ENCODE measurements at regions not wholly inside any gene's neighbourhood (a gene's known extent, or its start where the extent isn't known, plus 50 kb on each side); places are given as distances from the start of the nearest gene placed in this dataset.

- Histone ChIP-seq H2BK120ac (ENCODE audit: low read depth, low read length, poor library complexity, severe bottlenecking) (no peak overlapping the region), H3K9me3 (ENCODE audit: control insufficient read depth, low read depth, low read length) (no peaks in the 10 kb centered on the region), H2BK12ac (ENCODE audit: insufficient read length, low read depth, low read length) (no peak overlapping the region), H3K9ac (ENCODE audit: extremely low read depth, insufficient read length, low read length) (no peak overlapping the region), H2BK15ac (ENCODE audit: low read depth, low read length) (no peak overlapping the region), H3K4me1 (ENCODE audit: insufficient read depth, low read length) (peaks cover 9% of the 10 kb centered on the region), H4K91ac (ENCODE audit: insufficient read length, low read depth, low read length) (no peak overlapping the region), H3K27me3 (ENCODE audit: insufficient read depth, low read length) (no peaks in the 10 kb centered on the region), H3K56ac (ENCODE audit: insufficient read length, low read depth, low read length) (no peak overlapping the region), H3K18ac (ENCODE audit: insufficient read length, low read depth, low read length) (no peak overlapping the region), H2BK20ac (ENCODE audit: low read depth, low read length, poor library complexity, severe bottlenecking) (no peak overlapping the region), H3K79me2 (ENCODE audit: insufficient read depth, low read length) (no peaks in the 10 kb centered on the region), H2AFZ (ENCODE audit: low read length) (no peak overlapping the region), H3K4me2 (ENCODE audit: insufficient read depth, insufficient read length, low read length) (no peak overlapping the region), H3K23ac (ENCODE audit: insufficient read length, low read depth, low read length) (no peak overlapping the region), H2BK5ac (ENCODE audit: insufficient read length, low read length) (no peak overlapping the region), H3K79me1 (ENCODE audit: insufficient read depth, low read depth, low read length, poor library complexity, severe bottlenecking) (no peaks in the 10 kb centered on the region), H3K23me2 (ENCODE audit: insufficient read length, low read depth, low read length, poor library complexity, severe bottlenecking) (no peaks in the 10 kb centered on the region), H3K4ac (ENCODE audit: low read depth, low read length) (no peak overlapping the region), H3T11ph (ENCODE audit: low read length) (no peak overlapping the region), H3K14ac (ENCODE audit: insufficient read depth, low read length) (no peak overlapping the region), H4K20me1 (ENCODE audit: control insufficient read depth, insufficient read depth, insufficient read length) (no peaks in the 10 kb centered on the region), H4K8ac (replicated peaks; ENCODE audit: insufficient read length, low read depth, low read length) (no peak overlapping the region), H3K27ac (ENCODE audit: insufficient read length, low read depth, low read length) (no peak overlapping the region), H4K5ac (ENCODE audit: insufficient read length, low read depth, low read length) (no peak overlapping the region), H2AK5ac (ENCODE audit: insufficient read length, low read length) (no peak overlapping the region)
- Mint-ChIP-seq H3K4me3 (no peak overlapping the region), H3K27me3 (ENCODE audit: low read depth) (peaks cover 2% of the 10 kb centered on the region), H3K27ac (no peak overlapping the region), H3K4me1 (peaks cover 28 to 33% of the 10 kb centered on the region in 2 experiments), H3K9me3 (peaks cover 5 to 9% of the 10 kb centered on the region in 2 experiments; a peak in 4 of 5 replicates), H3K36me3 (ENCODE audit: insufficient read depth in 1 of 3, low read depth in 3 of 3) (peaks cover 0 to 9% (median 0%) of the 10 kb centered on the region in 3 experiments; a peak in 4 of 7 replicates)
- WGBS (ENCODE audit: extremely low coverage, insufficient read length, low lambda C conversion rate) = no CpG with 5 or more reads among the region's 2 CpGs
- DNase-seq = no peak
- TF ChIP-seq CTCF (conservative IDR thresholded peaks at IDR 0.05) = no peak
Observed at GRCh38 chr4:151911970-151912369, 151.2 kb upstream of the GATB start.
